Keratinocyte (primary cell): ENCODE measurements at regions not wholly inside any gene's neighbourhood (a gene's known extent, or its start where the extent isn't known, plus 50 kb on each side); places are given as distances from the start of the nearest gene placed in this dataset.

Experiments
- CTCF ChIP-seq, 3 experiments: IDR thresholded peaks in 1 of 3; conservative IDR thresholded peaks in 1 of 3; optimal IDR thresholded peaks in 1 of 3; 2 replicates in 2 of 3; 3 replicates in 1 of 3; pipeline versions ENCODE3 to v1.5.1; 2011; ENCODE audit warnings: low read length in 3 of 3, mild to moderate bottlenecking in 3 of 3, moderate library complexity in 2 of 3, control low read depth in 1 of 3, inconsistent platforms in 1 of 3; ENCODE audit not compliant: insufficient read depth in 2 of 3; ENCODE audit errors: extremely low read depth in 1 of 3
- EZH2 ChIP-seq: IDR thresholded peaks from one replicate; pipeline ENCODE4 v1.6.1; 2012; ENCODE audit warnings: inconsistent platforms, mild to moderate bottlenecking, low read length, moderate library complexity

- no peak for TF ChIP-seq CTCF (optimal IDR thresholded peaks at IDR 0.05 in 1 of 3, IDR thresholded peaks at IDR 0.05 in 1 of 3, conservative IDR thresholded peaks at IDR 0.05 in 1 of 3; ENCODE audit: extremely low read depth in 1 of 3, insufficient read depth in 2 of 3, low read length in 3 of 3)
- no peak for TF ChIP-seq EZH2
These were observed 222.5 kb upstream of the USP24 start for GRCh38 chr1:55437692-55438091.
